ENCODE measurements at regions not wholly inside any gene's neighbourhood (a gene's known extent, or its start where the extent isn't known, plus 50 kb on each side); places are given as distances from the start of the nearest gene placed in this dataset.
A peak's percentile ranks its signal among the peaks of the same experiment; 100 is the strongest.

- no peak for DNase-seq
Measured at GRCh38 chr20:11222243-11222642, 548.4 kb upstream of the JAG1 start.

- no peak for DNase-seq
Measured at GRCh38 chr20:11227602-11228001, 553.8 kb upstream of the JAG1 start.

GRCh38 chr20:11229772-11230171 lies 556.0 kb upstream of the JAG1 start:
- no peak for DNase-seq

GRCh38 chr20:11230999-11231398 lies 557.2 kb upstream of the JAG1 start:
- no peak for DNase-seq

- peak; percentile 27 for DNase-seq
Measured at GRCh38 chr20:11231742-11232648, 558.2 kb upstream of the JAG1 start.

GRCh38 chr20:11232896-11233295 lies 559.1 kb upstream of the JAG1 start:
- peak; percentile 11 for DNase-seq

GRCh38 chr20:11234181-11234580 lies 560.4 kb upstream of the JAG1 start:
- no peak for DNase-seq

- no peak for DNase-seq
Measured at GRCh38 chr20:11234608-11235007, 560.8 kb upstream of the JAG1 start.

GRCh38 chr20:11235058-11235457 lies 561.3 kb upstream of the JAG1 start:
- DNase-seq: no peak

- DNase-seq: no peak
Measured at GRCh38 chr20:11242320-11242719, 568.5 kb upstream of the JAG1 start.

- DNase-seq: no peak
Measured at GRCh38 chr20:11245431-11245830, 571.6 kb upstream of the JAG1 start.

GRCh38 chr20:11246251-11246775 lies 572.5 kb upstream of the JAG1 start:
- no peak for DNase-seq

- DNase-seq: no peak
Measured at GRCh38 chr20:11247046-11248010, 573.5 kb upstream of the JAG1 start.

GRCh38 chr20:11248011-11248409 lies 574.2 kb upstream of the JAG1 start:
- no peak for DNase-seq

- peak; percentile 41 for DNase-seq
Measured at GRCh38 chr20:11248687-11249638, 575.2 kb upstream of the JAG1 start.

- DNase-seq: no peak
Measured at GRCh38 chr20:11249683-11250082, 575.9 kb upstream of the JAG1 start.

GRCh38 chr20:11252447-11252846 lies 578.6 kb upstream of the JAG1 start:
- no peak for DNase-seq

GRCh38 chr20:11255455-11255854 lies 581.7 kb upstream of the JAG1 start:
- no peak for DNase-seq

- no peak for DNase-seq
Measured at GRCh38 chr20:11255860-11256259, 582.1 kb upstream of the JAG1 start.

- no peak for DNase-seq
Measured at GRCh38 chr20:11260611-11261010, 586.8 kb upstream of the JAG1 start.

- DNase-seq: no peak
Measured at GRCh38 chr20:11261533-11262000, 587.8 kb upstream of the JAG1 start.

GRCh38 chr20:11266571-11266970 lies 592.8 kb upstream of the JAG1 start:
- no peak for DNase-seq
